T-helper 2 cell treated with Interferon-gamma antibody and Interleukin-4, amounts not matched to agents 100 ng/mL and 5 ng/mL, for 36 hours (primary cell): ENCODE measurements at regions not wholly inside any gene's neighbourhood (a gene's known extent, or its start where the extent isn't known, plus 50 kb on each side); places are given as distances from the start of the nearest gene placed in this dataset.
"Not testable (repeated sequence)": the region's sequence is repeated elsewhere in the genome, so short reads cannot be mapped to it uniquely, and the experiment has no call there.

Experiments
- intact Hi-C: fragments of 100-400 bp; cut with micrococcal nuclease; formaldehyde crosslinking; loops from one replicate; pipeline ENCODE4 v1.15.1; 2023

- intact Hi-C loops, result no loop called here
These were observed 91.3 kb upstream of the ANK3 start for GRCh38 chr10:60480865-60481563.

DNA sequence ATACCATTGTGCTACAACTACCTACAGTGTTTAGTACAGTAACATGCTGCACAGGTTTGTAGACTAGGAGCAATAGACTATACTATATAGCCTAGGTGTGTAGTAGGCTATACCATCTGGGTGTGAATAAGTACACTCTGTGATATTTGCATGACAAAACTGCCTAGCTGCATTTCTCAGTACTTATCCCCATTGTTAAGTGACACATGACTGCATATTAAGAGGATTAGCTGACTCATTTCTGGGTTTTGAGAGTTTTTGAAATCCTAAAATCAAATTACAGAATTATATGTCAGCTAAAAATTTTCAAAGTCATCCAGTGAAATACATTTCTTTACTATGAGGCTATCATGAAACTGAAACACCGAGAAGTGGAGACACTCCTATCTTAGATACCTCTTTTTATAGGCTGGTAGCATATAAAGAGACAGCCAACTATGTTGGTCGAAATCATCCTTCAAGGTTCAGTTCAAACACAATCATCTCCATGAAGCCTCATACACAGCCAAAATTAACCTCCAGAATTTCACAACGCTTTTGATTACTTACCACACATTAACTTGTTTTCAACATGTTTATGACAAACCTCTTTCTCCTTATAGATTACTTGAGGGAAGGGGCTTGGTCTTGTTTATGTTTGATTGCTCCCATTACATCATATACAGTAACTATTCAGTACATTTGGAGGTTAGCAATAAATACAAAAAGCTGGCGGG, 89.8 kb upstream of the ANK3 start:
- intact Hi-C loops, result no loop called here

GRCh38 chr10:60476451-60476850, 86.8 kb upstream of the ANK3 start:
- intact Hi-C loops, result no loop called here

GRCh38 chr10:60473557-60473956, 83.9 kb upstream of the ANK3 start:
- intact Hi-C loops, result no loop called here

DNA sequence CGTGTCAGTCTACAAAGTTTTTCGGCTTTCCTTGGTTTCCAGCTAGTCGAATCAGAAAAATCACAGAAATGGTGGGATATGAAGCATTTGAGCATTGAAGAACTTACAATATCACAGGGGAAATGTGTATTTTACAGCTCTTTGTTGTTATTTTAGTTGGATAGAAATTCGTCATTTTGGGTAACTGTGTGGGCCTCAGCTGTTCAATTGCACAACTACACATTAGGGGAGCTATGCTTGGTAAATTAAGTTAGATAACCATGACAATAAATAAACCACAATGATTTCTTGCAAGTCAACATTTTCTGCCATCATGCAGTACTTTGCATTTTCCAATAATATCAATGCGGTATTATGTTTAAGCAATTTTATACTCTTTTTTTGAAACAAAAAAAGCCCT, 80.4 kb upstream of the ANK3 start:
- intact Hi-C loops, result no loop called here

DNA sequence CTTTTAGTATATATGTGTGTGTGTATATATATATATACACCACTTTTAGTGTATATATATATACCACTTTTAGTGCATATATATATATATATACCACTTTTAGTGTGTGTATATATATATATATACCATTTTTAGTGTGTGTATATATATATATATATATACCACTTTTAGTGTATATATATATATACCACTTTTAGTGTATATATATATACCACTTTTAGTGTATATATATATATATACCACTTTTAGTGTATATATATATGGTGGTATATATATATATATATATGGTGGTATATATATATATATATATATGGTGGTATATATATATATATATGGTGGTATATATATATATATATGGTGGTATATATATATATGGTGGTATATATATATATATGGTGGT, 79.5 kb upstream of the ANK3 start:
- intact Hi-C loops, result not testable (repeated sequence)

DNA sequence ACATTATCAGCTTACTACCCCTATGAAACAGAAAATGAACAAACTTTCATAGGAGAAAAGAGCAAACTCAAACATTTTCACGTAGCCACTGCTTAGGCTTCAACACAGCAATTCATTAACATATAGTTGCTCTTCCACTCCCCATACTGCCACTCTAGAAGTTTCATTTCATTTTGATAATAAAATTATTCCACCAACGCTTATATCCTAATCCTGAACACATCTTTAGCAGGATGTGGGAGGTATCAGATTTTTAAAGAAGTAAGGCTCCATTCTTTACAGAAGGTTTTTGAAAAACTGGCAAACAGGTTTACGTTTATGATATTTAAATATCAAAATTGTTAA, 77.5 kb upstream of the ANK3 start:
- intact Hi-C loops, result no loop called here

DNA sequence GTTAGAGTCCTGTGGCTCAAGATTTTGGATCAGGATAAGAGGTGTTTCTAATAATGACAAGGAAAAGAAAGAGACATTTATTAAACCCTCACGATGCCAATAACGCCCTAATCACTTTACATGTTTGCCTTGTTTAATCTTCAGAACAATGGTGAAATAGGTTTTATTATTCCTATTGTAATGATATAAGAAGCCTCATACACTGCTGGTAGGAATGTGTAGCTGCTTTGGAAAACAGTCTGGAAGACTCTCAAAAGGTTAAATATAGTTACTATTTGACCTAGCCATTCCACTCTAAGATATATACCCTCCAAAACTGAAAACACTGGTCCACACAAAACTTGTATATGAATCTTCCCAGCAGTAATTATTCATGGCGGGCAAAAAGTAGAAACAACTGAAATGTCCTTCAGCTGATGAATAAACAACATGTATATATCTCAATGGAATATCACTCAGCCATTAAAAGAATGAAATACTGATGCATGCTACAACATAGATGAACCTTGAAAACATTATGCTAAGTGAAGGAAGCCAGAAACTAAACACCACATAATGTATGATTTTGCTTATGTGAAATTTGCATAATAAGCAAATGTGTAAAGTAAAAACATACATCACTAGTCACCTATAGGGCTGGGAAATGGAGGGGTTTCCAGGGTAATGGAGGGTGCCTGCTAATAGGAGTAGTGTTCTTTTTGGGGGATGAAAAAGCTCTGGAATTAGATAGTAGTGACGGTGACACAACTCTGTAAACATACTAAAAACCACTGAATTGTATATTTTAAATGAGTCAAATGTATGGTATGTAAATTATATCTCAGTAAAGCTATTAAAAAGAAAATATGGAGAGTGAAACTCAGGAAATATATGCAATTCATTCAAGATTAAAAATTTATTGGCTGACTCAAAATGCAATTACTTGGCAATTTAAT, 76.9 kb upstream of the ANK3 start:
- intact Hi-C loops, result no loop called here

DNA sequence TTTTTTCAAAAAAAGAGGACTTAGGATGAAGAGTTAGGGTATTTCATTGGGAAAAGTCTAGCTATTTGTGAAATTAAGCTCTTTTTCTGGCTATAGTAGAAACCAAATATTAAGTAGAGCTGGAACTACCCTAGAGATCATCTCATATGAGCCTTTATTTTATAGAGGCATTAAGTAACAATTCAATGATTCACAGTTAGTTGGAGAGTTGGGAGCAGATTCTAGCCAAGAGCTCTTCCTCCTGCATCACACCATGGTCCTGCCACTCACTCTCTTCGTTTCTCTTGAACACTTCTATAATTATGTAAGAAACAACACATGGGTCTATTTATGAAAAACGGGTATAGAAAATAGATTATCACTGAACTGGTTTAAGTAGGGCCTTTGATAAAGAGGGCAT, 76.1 kb upstream of the ANK3 start:
- intact Hi-C loops, result no loop called here

DNA sequence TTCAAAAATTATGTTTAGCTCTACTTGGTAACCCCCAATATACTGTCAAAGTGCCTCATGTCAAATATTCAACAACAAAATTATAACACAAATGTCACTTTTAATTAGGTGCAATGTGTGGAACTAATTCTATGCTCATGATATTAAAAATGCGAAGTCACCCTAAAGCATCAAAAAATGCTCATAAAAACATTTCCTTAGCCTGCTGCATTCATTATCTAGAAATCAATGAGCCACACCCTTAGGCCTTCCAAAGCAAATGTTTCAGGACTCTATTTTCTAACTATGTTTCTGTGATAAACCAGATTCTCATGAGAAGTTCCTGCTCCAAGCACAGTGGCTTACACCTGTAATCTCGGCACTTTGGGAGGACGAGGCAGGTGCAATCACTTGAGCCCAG, 75.0 kb upstream of the ANK3 start:
- intact Hi-C loops, result no loop called here

GRCh38 chr10:60463746-60464145, 74.1 kb upstream of the ANK3 start:
- intact Hi-C loops, result no loop called here

GRCh38 chr10:60461688-60462087, 72.0 kb upstream of the ANK3 start:
- intact Hi-C loops, result no loop called here

- intact Hi-C loops, result no loop called here
These were observed 70.2 kb upstream of the ANK3 start for GRCh38 chr10:60459701-60460457.

DNA sequence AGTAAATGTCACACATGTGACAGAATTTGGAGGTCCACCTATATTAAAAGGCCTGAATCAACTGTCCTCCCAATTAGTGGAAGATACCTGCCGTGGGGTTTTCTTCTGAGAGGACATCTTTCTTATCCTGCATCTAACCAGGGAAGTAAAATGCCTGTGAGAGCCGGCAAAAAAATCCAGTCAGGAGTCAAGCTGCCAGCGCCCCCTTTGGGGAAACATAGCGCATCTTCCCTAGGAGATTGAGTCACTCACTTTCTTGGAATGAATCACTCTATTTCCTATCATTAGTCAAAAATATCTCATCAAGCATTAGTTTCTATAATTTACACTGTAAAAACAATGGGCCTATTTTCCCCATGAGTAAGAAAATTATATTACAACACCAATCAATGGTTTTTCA, 66.4 kb upstream of the ANK3 start:
- intact Hi-C loops, result no loop called here

GRCh38 chr10:60454336-60454735, 64.7 kb upstream of the ANK3 start:
- intact Hi-C loops, result no loop called here

GRCh38 chr10:60453036-60453435, 63.4 kb upstream of the ANK3 start:
- intact Hi-C loops, result no loop called here

GRCh38 chr10:60450291-60450690, 60.6 kb upstream of the ANK3 start:
- intact Hi-C loops, result no loop called here

GRCh38 chr10:60448246-60448645, 58.6 kb upstream of the ANK3 start:
- intact Hi-C loops, result loop anchor here (10.0 kb wide), 1 partner anchor 517 kb away; no protein-coding TSS in a partner anchor

DNA sequence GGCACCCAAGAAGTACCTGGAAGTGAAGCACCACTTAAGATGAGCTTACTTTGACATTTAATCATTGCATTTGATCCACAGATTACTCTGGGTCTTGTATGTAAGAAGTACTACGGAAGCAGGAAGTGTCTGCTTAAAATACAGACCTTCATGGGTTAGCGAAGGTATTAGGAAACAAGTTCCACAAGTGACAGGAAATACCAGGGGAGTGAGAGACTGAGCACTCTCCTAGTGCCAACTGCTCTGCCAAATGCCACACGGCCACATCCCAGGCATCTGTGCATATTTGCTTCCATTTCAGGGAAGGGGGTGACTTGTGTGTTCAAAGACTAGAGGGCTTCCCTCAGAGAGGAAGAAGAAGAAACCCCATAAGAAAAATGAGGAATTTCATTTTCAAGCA, 57.2 kb upstream of the ANK3 start:
- intact Hi-C loops, result loop anchor here (10.0 kb wide), 1 partner anchor 518 kb away; no protein-coding TSS in a partner anchor

GRCh38 chr10:60446070-60446833, 56.6 kb upstream of the ANK3 start:
- intact Hi-C loops, result loop anchor here (10.0 kb wide), 1 partner anchor 519 kb away; no protein-coding TSS in a partner anchor
